Fibroblast of skin of left biceps (primary cell): ENCODE measurements at regions not wholly inside any gene's neighbourhood (a gene's known extent, or its start where the extent isn't known, plus 50 kb on each side); places are given as distances from the start of the nearest gene placed in this dataset.
"Not testable (repeated sequence)": the region's sequence is repeated elsewhere in the genome, so short reads cannot be mapped to it uniquely, and the experiment has no call there.

Experiments used
- DNase-seq, 2 experiments: peaks; one replicate each; pipeline ENCODE4 v3.0.0-alpha.2; 2013; ENCODE audit warnings: low read depth in 2 of 2

- DNase-seq: no peak
Observed at GRCh38 chr4:163077680-163078079, 89.0 kb downstream of the NAF1 start.

- DNase-seq: no peak
Observed at GRCh38 chr4:163072222-163072621, 94.5 kb downstream of the NAF1 start.

GRCh38 chr4:163071308-163071707 lies 95.4 kb downstream of the NAF1 start:
- DNase-seq: no peak

- no peak for DNase-seq
Observed at GRCh38 chr4:163070023-163070422, 96.7 kb downstream of the NAF1 start.

- DNase-seq: no peak
Observed at GRCh38 chr4:163063891-163064290, 102.8 kb downstream of the NAF1 start.

GRCh38 chr4:163048447-163048846 lies 118.2 kb downstream of the NAF1 start:
- DNase-seq: no peak

GRCh38 chr4:163042306-163042705 lies 124.4 kb downstream of the NAF1 start:
- DNase-seq: no peak

- DNase-seq: no peak
Observed at GRCh38 chr4:163017135-163017534, 149.6 kb downstream of the NAF1 start.

- DNase-seq: no peak
Observed at GRCh38 chr4:163012816-163013215, 153.9 kb downstream of the NAF1 start.

- no peak for DNase-seq
Observed at GRCh38 chr4:163003979-163004378, 162.7 kb downstream of the NAF1 start.

GRCh38 chr4:162988530-162988929 lies 178.2 kb downstream of the NAF1 start:
- no peak for DNase-seq

- DNase-seq: no peak
Observed at GRCh38 chr4:162985131-162985530, 181.6 kb downstream of the NAF1 start.

- DNase-seq: no peak
Observed at GRCh38 chr4:162984621-162985020, 182.1 kb downstream of the NAF1 start.

GRCh38 chr4:162981823-162982222 lies 184.9 kb downstream of the NAF1 start:
- DNase-seq: no peak

GRCh38 chr4:162978398-162978797 lies 188.3 kb downstream of the NAF1 start:
- no peak for DNase-seq

GRCh38 chr4:162977788-162978187 lies 188.9 kb downstream of the NAF1 start:
- DNase-seq: no peak

GRCh38 chr4:162972661-162973330 lies 193.9 kb downstream of the NAF1 start:
- DNase-seq: no peak

- no peak for DNase-seq
Observed at GRCh38 chr4:162969194-162969593, 197.5 kb downstream of the NAF1 start.

GRCh38 chr4:162965978-162966377 lies 200.7 kb downstream of the NAF1 start:
- DNase-seq: not testable (repeated sequence)

- no peak for DNase-seq
Observed at GRCh38 chr4:162959046-162959445, 207.6 kb downstream of the NAF1 start.

- no peak for DNase-seq
Observed at GRCh38 chr4:162957521-162958143, 209.1 kb downstream of the NAF1 start.

GRCh38 chr4:162954976-162955375 lies 211.7 kb downstream of the NAF1 start:
- DNase-seq: no peak

- DNase-seq: no peak
Observed at GRCh38 chr4:162952232-162952631, 214.5 kb downstream of the NAF1 start.

GRCh38 chr4:162945713-162946112 lies 221.0 kb downstream of the NAF1 start:
- DNase-seq: no peak
